ENCODE measurements at regions not wholly inside any gene's neighbourhood (a gene's known extent, or its start where the extent isn't known, plus 50 kb on each side); places are given as distances from the start of the nearest gene placed in this dataset.

- Mint-ChIP-seq H3K27me3 (ENCODE audit: unreplicated experiment) (no peaks in the 10 kb centered on the region), H3K4me3 (ENCODE audit: unreplicated experiment) (no peak overlapping the region), H3K4me1 (ENCODE audit: unreplicated experiment) (no peaks in the 10 kb centered on the region), H3K36me3 (ENCODE audit: unreplicated experiment) (no peaks in the 10 kb centered on the region), H3K9me3 (ENCODE audit: unreplicated experiment) (no peaks in the 10 kb centered on the region), H3K27ac (ENCODE audit: unreplicated experiment) (no peak overlapping the region)
- no peak for DNase-seq (ENCODE audit: extremely low spot score, unreplicated experiment)
- no peak for TF ChIP-seq CTCF (IDR thresholded peaks at IDR 0.05)
These were observed 203.9 kb downstream of the DMRT2 start for GRCh38 chr9:1254071-1254470.

GRCh38 chr9:1256178-1256577 lies 206.0 kb downstream of the DMRT2 start:
- H3K4me1 Mint-ChIP-seq (ENCODE audit: unreplicated experiment), result no peaks in the 10 kb centered on the region
- no peaks in the 10 kb centered on the region for H3K9me3 Mint-ChIP-seq (ENCODE audit: unreplicated experiment)
- no peak overlapping the region for H3K4me3 Mint-ChIP-seq (ENCODE audit: unreplicated experiment)
- DNase-seq (ENCODE audit: extremely low spot score, unreplicated experiment), result no peak
- H3K36me3 Mint-ChIP-seq (ENCODE audit: unreplicated experiment), result no peaks in the 10 kb centered on the region
- no peak overlapping the region for H3K27ac Mint-ChIP-seq (ENCODE audit: unreplicated experiment)
- H3K27me3 Mint-ChIP-seq (ENCODE audit: unreplicated experiment), result no peaks in the 10 kb centered on the region
- no peak for TF ChIP-seq CTCF (IDR thresholded peaks at IDR 0.05)

GRCh38 chr9:1261266-1261665 lies 211.1 kb downstream of the DMRT2 start:
- Mint-ChIP-seq H3K9me3 (ENCODE audit: unreplicated experiment) (no peaks in the 10 kb centered on the region), H3K27me3 (ENCODE audit: unreplicated experiment) (no peaks in the 10 kb centered on the region), H3K4me1 (ENCODE audit: unreplicated experiment) (no peaks in the 10 kb centered on the region), H3K4me3 (ENCODE audit: unreplicated experiment) (no peak overlapping the region), H3K27ac (ENCODE audit: unreplicated experiment) (no peak overlapping the region), H3K36me3 (ENCODE audit: unreplicated experiment) (no peaks in the 10 kb centered on the region)
- no peak for DNase-seq (ENCODE audit: extremely low spot score, unreplicated experiment)
- TF ChIP-seq CTCF (IDR thresholded peaks at IDR 0.05), result no peak

- Mint-ChIP-seq H3K36me3 (ENCODE audit: unreplicated experiment) (no peaks in the 10 kb centered on the region), H3K27me3 (ENCODE audit: unreplicated experiment) (no peaks in the 10 kb centered on the region), H3K4me3 (ENCODE audit: unreplicated experiment) (no peak overlapping the region), H3K9me3 (ENCODE audit: unreplicated experiment) (no peaks in the 10 kb centered on the region), H3K27ac (ENCODE audit: unreplicated experiment) (no peak overlapping the region), H3K4me1 (ENCODE audit: unreplicated experiment) (no peaks in the 10 kb centered on the region)
- TF ChIP-seq CTCF (IDR thresholded peaks at IDR 0.05), result no peak
- DNase-seq (ENCODE audit: extremely low spot score, unreplicated experiment), result no peak
These were observed 212.0 kb downstream of the DMRT2 start for GRCh38 chr9:1261879-1262766.

GRCh38 chr9:1267141-1267570 lies 217.0 kb downstream of the DMRT2 start:
- Mint-ChIP-seq H3K36me3 (ENCODE audit: unreplicated experiment) (no peaks in the 10 kb centered on the region), H3K27ac (ENCODE audit: unreplicated experiment) (no peak overlapping the region), H3K27me3 (ENCODE audit: unreplicated experiment) (no peaks in the 10 kb centered on the region), H3K4me3 (ENCODE audit: unreplicated experiment) (no peak overlapping the region), H3K4me1 (ENCODE audit: unreplicated experiment) (no peaks in the 10 kb centered on the region), H3K9me3 (ENCODE audit: unreplicated experiment) (no peaks in the 10 kb centered on the region)
- DNase-seq (ENCODE audit: extremely low spot score, unreplicated experiment), result no peak
- no peak for TF ChIP-seq CTCF (IDR thresholded peaks at IDR 0.05)

Data from osteocyte (in vitro differentiated cells).